HUES64 (cell line): ENCODE measurements at regions not wholly inside any gene's neighbourhood (a gene's known extent, or its start where the extent isn't known, plus 50 kb on each side); places are given as distances from the start of the nearest gene placed in this dataset.
"Not testable (repeated sequence)": the region's sequence is repeated elsewhere in the genome, so short reads cannot be mapped to it uniquely, and the experiment has no call there.

Source experiments
- H3K27ac ChIP-seq: 2 replicates; pipeline ENCODE4 v1.7.0; 2013; ENCODE audit warnings: low read depth, low read length, inconsistent platforms
- H3K27me3 ChIP-seq: 2 replicates; pipeline ENCODE4 v1.6.1; 2013; ENCODE audit warnings: mild to moderate bottlenecking, low read length; ENCODE audit not compliant: insufficient read depth
- H3K36me3 ChIP-seq: 2 replicates; pipeline ENCODE4 v1.6.1; 2013; ENCODE audit warnings: mild to moderate bottlenecking, low read length; ENCODE audit not compliant: insufficient read depth
- H3K4me1 ChIP-seq: 2 replicates; pipeline ENCODE4 v1.6.1; 2013; ENCODE audit warnings: mild to moderate bottlenecking, low read length, moderate library complexity; ENCODE audit not compliant: insufficient read depth
- H3K4me3 ChIP-seq: 2 replicates; pipeline ENCODE4 v1.5.1; 2013; ENCODE audit warnings: mild to moderate bottlenecking, low read length, moderate library complexity
- H3K9ac ChIP-seq: 2 replicates; pipeline ENCODE4 v1.6.1; 2013; ENCODE audit warnings: mild to moderate bottlenecking, low read depth, low read length
- H3K9me3 ChIP-seq: 2 replicates; pipeline ENCODE4 v1.6.1; 2013; ENCODE audit warnings: low read depth, low read length; ENCODE audit not compliant: insufficient read depth
- WGBS: fragments of 150-250, 120-280 bp; methylation state at CpG from one replicate; pipeline ENCODE4 v1.1.7; 2013; ENCODE audit warnings: missing lambda C conversion rate; 5-methylcytosine and 5-hydroxymethylcytosine counted together

DNA sequence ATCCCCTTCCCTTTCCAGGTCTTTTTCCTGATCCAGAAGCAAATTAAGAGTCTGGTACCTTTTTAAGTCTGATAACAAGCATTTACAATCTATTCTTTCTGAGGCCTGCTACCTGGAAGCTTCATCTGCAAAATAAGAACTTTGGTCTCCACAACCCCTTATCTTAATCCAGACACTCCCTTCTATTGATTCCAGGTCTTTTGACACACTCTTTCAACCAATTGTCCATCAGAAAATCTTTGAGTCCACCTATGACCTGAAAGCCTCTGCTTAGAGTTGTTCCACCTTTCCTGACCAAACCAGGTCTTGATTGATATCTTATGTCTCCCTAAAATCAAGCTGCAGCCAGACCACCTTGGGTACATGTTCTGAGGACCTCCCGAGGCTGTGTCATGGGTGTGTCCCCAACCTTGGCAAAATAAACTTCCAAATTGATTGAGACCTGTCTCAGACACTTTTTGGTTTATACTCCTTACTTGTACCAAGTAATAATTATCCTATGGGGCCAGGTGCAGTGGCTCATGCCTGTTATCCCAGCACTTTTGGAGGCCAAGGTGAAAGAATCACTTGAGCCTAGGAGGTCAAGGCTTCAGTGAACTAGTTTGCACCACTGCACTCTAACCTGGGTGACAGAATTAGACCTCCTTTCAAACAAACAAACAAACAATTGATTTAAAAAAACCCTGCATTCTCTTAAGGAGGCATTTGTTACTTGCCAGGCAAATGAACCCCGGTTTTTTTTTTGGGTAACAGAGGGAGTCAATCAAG, 126.1 kb downstream of the MAP3K21 start:
- no peak overlapping the region for H3K4me3 ChIP-seq
- no peaks in the 10 kb centered on the region for H3K36me3 ChIP-seq
- H3K27ac ChIP-seq, result no peak overlapping the region
- H3K27me3 ChIP-seq, result no peaks in the 10 kb centered on the region
- peaks cover 20% of the 10 kb centered on the region for H3K9me3 ChIP-seq
- no peak overlapping the region for H3K9ac ChIP-seq
- no peaks in the 10 kb centered on the region for H3K4me1 ChIP-seq
- WGBS, result 95% methylated on average over 2 of the region's 2 CpGs

DNA sequence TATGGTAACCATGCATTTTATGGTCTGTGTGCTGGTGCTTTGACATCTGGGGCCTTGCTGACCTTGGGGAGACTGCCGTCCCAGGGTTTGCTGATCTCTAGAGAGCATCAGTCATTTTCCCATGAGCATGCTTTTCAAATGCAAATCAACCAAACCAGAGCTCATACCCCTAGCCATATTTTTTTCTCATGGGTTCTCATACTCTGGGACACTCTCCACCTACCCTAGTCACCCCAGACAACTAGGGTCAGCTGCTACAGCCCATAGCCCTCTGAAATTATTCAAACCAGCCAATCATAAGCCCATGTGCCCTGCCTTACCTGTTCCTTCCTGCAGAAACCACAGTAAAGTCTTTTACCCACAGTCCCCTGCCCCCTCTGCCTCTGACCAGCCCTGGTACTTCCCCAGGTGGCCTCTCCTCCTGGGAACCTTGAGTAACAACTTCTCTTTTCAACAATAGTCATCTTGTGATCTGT, 132.0 kb downstream of the MAP3K21 start:
- H3K27ac ChIP-seq, result no peak overlapping the region
- H3K36me3 ChIP-seq, result no peaks in the 10 kb centered on the region
- WGBS, result 88% methylated on average over 1 of the region's 1 CpG
- no peak overlapping the region for H3K9ac ChIP-seq
- H3K4me1 ChIP-seq, result peaks cover 10% of the 10 kb centered on the region
- H3K4me3 ChIP-seq, result no peak overlapping the region
- H3K27me3 ChIP-seq, result no peaks in the 10 kb centered on the region
- H3K9me3 ChIP-seq, result peaks cover 7% of the 10 kb centered on the region; the same call in 1 of the 2 replicates

DNA sequence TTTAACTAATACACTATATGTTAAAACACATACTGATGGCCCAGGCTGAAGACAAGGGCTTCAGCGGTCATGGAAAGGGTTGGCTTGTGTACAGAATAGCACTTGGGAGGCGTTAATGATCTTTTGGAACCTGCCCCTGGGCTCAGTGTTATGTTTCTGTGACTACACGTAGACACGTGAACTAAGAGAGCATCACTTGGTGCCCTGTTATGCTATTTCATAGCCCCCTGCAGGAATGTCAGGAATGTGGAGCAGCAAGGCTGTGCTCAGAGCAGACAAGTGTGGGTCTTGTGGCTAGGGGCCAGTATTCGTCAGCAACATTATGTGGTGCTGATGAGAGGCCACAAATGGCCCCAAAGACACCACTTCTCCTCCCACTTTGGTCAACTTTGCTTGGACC, 132.4 kb downstream of the MAP3K21 start:
- Histone ChIP-seq H3K9me3 (peaks cover 11% of the 10 kb centered on the region), H3K9ac (no peak overlapping the region)

DNA sequence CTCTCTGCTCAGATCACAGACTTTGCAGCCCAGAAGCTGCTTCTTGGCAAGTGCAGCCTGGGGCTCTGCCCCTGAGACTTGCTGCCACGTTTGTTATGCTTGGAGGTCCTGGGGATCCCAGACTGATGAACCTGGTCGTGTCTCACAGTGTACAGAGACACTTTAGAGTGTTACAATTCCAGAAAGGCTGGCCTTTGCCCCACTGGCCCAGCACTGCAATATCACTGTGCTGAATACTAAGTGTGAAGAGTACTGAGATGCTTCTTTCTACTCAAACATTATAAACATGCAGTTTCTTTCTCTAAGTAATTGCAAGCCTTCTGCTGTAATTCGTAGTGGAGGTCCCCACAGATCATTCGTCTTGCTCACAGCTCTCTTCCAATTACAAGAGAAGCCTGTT, 133.2 kb downstream of the MAP3K21 start:
- peaks cover 19% of the 10 kb centered on the region for H3K9me3 ChIP-seq
- no peak overlapping the region for H3K27ac ChIP-seq
- H3K4me1 ChIP-seq, result peaks cover 10% of the 10 kb centered on the region
- peaks cover 5% of the 10 kb centered on the region; the same call in 1 of the 2 replicates for H3K36me3 ChIP-seq
- H3K4me3 ChIP-seq, result no peak overlapping the region
- H3K27me3 ChIP-seq, result no peaks in the 10 kb centered on the region
- WGBS, result 92% methylated on average over 4 of the region's 4 CpGs
- no peak overlapping the region for H3K9ac ChIP-seq

More for the DNA sequence above, 132.4 kb downstream of the MAP3K21 start:
- H3K27me3 ChIP-seq, result no peaks in the 10 kb centered on the region
- H3K36me3 ChIP-seq, result no peaks in the 10 kb centered on the region
- no peak overlapping the region for H3K4me3 ChIP-seq
- no peak overlapping the region for H3K27ac ChIP-seq
- peaks cover 10% of the 10 kb centered on the region for H3K4me1 ChIP-seq
- WGBS, result 63% methylated on average over 4 of the region's 5 CpGs

DNA sequence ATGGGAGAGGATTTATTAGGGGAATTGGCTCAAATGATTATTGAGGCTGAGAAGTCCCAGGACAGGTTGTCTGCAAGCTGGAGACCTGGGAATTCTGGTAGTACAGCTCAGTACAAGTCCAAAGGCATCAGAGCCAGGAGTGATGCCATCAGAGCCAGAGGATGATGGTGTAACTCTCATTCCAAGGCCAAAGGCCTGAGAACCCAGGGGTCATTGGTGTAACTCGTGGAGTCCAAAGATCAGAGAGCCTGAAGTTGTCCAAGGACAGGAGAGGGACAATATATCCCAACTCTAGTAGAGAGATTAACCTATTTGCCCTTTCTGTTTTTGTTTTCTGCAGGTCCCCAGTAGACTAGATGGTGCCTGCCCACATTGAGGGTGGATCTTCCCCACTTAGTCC, 134.3 kb downstream of the MAP3K21 start:
- H3K9me3 ChIP-seq, result peaks cover 28% of the 10 kb centered on the region
- peaks cover 5% of the 10 kb centered on the region; the same call in 1 of the 2 replicates for H3K36me3 ChIP-seq
- no peak overlapping the region for H3K4me3 ChIP-seq
- H3K9ac ChIP-seq, result no peak overlapping the region
- H3K4me1 ChIP-seq, result peaks cover 10% of the 10 kb centered on the region
- no peaks in the 10 kb centered on the region for H3K27me3 ChIP-seq
- 88% methylated on average over 1 of the region's 1 CpG for WGBS
- no peak overlapping the region for H3K27ac ChIP-seq

DNA sequence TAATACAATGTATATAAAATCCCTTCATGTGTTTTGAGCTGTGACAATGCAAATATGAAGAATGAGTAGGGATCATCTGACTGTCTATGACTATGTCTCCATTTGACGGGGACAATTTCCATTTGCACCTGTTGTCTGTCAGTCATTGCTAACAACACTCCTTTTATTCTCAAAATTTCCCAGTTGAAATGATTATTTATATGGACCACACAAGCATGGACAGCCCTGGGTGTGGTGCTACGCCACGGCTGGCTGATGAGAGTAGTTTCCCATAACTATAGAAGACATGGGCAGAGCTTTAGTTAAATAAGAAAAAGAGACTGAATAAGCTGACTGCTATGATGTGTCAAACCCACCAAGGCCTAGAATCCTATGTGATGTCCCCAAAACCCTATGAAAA, 135.8 kb downstream of the MAP3K21 start:
- H3K4me3 ChIP-seq, result no peak overlapping the region
- H3K9me3 ChIP-seq, result peaks cover 34% of the 10 kb centered on the region
- peaks cover 5% of the 10 kb centered on the region; the same call in 1 of the 2 replicates for H3K36me3 ChIP-seq
- no peaks in the 10 kb centered on the region for H3K27me3 ChIP-seq
- H3K27ac ChIP-seq, result no peak overlapping the region
- 94% methylated on average over 3 of the region's 3 CpGs for WGBS
- H3K4me1 ChIP-seq, result peaks cover 10% of the 10 kb centered on the region
- H3K9ac ChIP-seq, result no peak overlapping the region

DNA sequence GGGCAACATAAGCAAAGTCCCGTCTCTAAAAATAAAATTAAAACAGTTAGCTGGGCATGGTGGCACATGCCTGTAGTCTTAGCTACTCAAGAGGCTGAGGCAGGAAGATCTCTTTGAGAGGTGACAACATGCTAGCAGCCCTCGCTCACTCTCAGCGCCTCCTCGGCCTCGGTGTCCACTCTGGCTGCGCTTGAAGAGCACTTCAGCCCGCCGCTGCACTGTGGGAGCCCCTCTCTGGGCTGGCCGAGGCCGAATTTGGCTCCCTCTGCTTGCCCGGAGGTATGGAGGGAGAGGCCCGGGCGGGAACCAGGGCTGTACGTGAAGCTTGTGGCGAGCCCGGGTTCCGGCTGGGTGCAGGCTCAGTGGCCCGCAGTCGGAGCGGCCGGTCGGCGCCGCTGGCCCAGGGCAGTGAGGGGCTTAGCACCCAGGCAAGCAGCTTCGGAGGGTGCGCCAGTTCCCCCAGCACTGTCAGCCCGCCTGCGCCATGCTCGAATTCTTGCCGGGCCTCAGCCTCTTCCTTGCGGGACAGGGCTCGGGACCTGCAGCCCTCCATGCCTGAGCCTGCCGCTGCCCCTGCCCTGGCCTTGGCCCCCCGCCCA, 138.3 kb downstream of the MAP3K21 start:
- Histone ChIP-seq H3K4me3 (no peak overlapping the region), H3K9ac (no peak overlapping the region), H3K27me3 (no peaks in the 10 kb centered on the region), H3K27ac (no peak overlapping the region), H3K36me3 (peaks cover 5% of the 10 kb centered on the region; the same call in 1 of the 2 replicates), H3K9me3 (peaks cover 34% of the 10 kb centered on the region), H3K4me1 (peaks cover 5% of the 10 kb centered on the region)
- 93% methylated on average over 34 of the region's 34 CpGs for WGBS

DNA sequence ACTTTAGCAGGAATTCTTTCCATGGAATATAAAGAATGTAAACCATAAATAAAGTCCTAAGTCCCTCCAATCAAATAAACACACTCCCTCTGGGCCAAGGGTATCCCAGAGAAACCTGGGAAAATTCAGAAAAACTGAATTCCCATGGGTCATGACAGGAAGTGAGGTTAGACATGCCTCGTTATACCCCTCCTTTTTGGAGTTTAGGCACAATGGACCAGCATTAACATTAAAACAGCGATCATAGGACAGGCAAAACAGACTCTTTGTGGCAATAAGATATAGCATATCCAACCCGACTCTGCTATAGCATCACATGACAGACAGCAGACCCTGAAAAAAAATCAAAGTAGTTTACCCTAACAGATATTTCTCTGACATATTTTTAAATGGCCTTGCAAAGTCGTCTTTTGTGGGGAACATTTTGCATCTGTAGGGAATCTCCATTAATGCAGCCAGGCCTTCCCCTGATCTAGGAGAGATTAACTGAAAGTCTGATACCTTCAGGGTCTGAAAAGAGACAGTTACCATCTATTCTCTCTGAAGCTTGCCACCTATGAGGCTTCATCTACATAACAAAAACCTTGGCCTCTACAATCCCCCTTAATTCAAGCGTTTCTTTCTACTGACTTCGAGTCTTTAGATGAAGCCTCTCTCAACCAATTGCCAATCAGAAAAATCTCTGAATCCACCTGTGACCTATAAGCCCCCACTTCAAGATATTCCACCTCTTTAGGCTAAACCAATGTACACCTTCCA, 143.0 kb upstream of the KCNK1 start:
- Histone ChIP-seq H3K9me3 (peaks cover 40% of the 10 kb centered on the region), H3K9ac (0 out of 2 replicates have a peak overlapping the region, but pooled peaks have one; percentile 19), H3K27ac (peak overlapping the region; percentile 92), H3K4me3 (no peak overlapping the region), H3K4me1 (peaks cover 24% of the 10 kb centered on the region), H3K27me3 (no peaks in the 10 kb centered on the region), H3K36me3 (no peaks in the 10 kb centered on the region)
- WGBS, result 41% methylated on average over 5 of the region's 6 CpGs

DNA sequence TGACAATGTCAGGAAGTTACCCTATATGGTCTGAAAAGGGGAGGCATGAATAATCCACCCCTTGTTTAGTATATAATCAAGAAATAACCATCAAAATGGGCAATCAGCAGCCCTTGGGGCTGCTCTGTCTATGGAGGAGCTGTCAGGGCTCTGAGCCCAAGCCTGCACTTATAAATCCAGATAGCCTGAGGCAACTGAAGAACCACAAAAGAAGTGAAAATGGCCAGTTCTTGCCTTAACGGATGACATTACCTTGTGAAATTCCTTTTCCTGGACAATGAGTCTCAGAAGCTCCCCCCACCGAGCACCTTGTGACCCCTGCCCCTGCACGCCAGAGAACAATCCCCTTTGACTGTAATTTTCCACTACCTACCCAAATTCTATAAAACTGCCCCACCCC, 142.1 kb upstream of the KCNK1 start:
- not testable (repeated sequence) for H3K36me3 ChIP-seq, H3K27me3 ChIP-seq, H3K4me3 ChIP-seq, H3K9ac ChIP-seq
- Histone ChIP-seq H3K4me1 (peaks cover 24% of the 10 kb centered on the region), H3K9me3 (peaks cover 33% of the 10 kb centered on the region), H3K27ac (peak overlapping the region; percentile 92; the same call in 1 of the 2 replicates)
- 86% methylated on average over 3 of the region's 3 CpGs for WGBS

DNA sequence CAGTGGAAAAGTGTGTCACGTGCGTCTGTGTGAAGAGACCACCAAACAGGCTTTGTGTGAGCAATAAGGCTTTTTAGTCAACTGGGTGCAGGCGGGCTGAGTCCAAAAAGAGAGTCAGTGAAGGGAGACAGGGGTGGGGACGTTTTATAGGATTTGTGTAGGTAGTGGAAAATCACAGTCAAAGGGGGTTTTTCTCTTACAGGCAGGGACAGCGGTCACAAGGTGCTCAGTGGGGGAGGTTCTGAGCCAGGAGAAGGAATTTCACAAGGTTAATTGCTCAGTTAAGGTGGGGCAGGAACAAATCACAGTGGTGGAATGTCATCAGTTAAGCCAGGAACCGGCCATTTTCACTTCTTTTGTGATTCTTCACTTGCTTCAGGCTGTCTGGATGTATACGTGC, 141.1 kb upstream of the KCNK1 start:
- H3K9me3 ChIP-seq, result peaks cover 28% of the 10 kb centered on the region
- 61% methylated on average over 7 of the region's 7 CpGs for WGBS
- not testable (repeated sequence) for H3K27me3 ChIP-seq, H3K36me3 ChIP-seq, H3K27ac ChIP-seq, H3K9ac ChIP-seq, H3K4me3 ChIP-seq
- H3K4me1 ChIP-seq, result peaks cover 24% of the 10 kb centered on the region
